GM12872 (cell line): ENCODE measurements at regions not wholly inside any gene's neighbourhood (a gene's known extent, or its start where the extent isn't known, plus 50 kb on each side); places are given as distances from the start of the nearest gene placed in this dataset.

Source experiments
- TF ChIP-seq, protein P1 (sequence below): IDR thresholded peaks from 3 replicates; pipeline ENCODE4 v1.5.1; 2011; ENCODE audit warnings: low read depth, mild to moderate bottlenecking, low read length, moderate library complexity; ENCODE audit not compliant: insufficient read depth

- TF ChIP-seq, protein P1, sequence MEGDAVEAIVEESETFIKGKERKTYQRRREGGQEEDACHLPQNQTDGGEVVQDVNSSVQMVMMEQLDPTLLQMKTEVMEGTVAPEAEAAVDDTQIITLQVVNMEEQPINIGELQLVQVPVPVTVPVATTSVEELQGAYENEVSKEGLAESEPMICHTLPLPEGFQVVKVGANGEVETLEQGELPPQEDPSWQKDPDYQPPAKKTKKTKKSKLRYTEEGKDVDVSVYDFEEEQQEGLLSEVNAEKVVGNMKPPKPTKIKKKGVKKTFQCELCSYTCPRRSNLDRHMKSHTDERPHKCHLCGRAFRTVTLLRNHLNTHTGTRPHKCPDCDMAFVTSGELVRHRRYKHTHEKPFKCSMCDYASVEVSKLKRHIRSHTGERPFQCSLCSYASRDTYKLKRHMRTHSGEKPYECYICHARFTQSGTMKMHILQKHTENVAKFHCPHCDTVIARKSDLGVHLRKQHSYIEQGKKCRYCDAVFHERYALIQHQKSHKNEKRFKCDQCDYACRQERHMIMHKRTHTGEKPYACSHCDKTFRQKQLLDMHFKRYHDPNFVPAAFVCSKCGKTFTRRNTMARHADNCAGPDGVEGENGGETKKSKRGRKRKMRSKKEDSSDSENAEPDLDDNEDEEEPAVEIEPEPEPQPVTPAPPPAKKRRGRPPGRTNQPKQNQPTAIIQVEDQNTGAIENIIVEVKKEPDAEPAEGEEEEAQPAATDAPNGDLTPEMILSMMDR = no peak
Measured at GRCh38 chr21:14646893-14647292, 100.8 kb upstream of the SAMSN1 start.

- TF ChIP-seq, protein P1 = no peak
Measured at GRCh38 chr21:14645702-14646101, 99.6 kb upstream of the SAMSN1 start.

- TF ChIP-seq, protein P1 = no peak
Measured at GRCh38 chr21:14632359-14632758, 86.2 kb upstream of the SAMSN1 start.

DNA sequence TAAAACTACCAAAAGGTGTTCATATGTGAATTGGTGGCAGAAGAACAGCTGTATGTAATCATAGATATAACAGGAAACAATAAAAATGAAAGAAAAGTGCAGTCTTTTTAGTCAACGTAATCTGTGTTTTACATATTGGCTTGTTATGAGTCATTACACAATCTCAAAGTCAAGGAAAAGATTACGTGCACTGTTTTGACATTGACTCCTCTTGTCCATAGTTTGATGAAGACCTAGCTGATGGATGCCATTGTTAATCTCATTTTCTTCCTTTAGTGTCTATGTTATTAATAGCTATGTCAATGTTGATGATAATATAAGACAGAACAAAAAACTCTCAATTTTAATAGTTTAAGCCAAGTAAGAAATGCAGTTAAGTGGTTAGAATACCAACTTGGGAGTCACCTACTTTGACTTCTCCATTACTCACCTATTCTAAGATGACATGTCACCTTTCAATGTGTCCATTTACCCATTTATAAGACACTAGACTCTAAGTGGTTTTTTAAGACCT lies 84.5 kb upstream of the SAMSN1 start:
- TF ChIP-seq, protein P1 = no peak

DNA sequence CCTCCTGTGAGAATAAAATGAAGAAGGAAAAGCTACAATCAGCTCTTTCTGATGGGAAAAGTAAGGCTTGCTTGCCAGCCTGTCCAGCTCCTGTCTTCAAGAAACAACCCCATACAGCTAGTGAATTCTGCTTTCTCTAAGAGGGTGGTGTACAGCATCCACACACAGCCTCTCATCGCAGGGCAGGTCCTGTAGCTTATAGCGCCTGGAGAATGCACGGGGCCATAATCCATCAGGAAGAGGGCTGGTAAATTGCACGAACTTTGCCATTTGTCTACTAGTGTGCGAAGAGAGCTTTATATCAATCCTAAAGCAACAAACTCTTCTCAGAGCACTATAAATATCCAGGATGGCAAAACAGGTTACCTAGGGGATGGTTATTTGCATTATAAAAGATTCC lies 83.3 kb upstream of the SAMSN1 start:
- TF ChIP-seq, protein P1 = no peak

GRCh38 chr21:14620152-14620551 lies 74.0 kb upstream of the SAMSN1 start:
- TF ChIP-seq, protein P1 = no peak

- TF ChIP-seq, protein P1 = no peak
Measured at GRCh38 chr21:14617871-14618270, 71.8 kb upstream of the SAMSN1 start.

- TF ChIP-seq, protein P1 = no peak
Measured at GRCh38 chr21:14617040-14617393, 70.9 kb upstream of the SAMSN1 start.
